K562 (cell line): ENCODE measurements at regions not wholly inside any gene's neighbourhood (a gene's known extent, or its start where the extent isn't known, plus 50 kb on each side); places are given as distances from the start of the nearest gene placed in this dataset.

Source experiments
- ATAC-seq: fragments of 200-7000 bp; cut with Tn5 transposase; 3 replicates; pipeline ENCODE4 v1.9.1; 2020; ENCODE audit warnings: moderate library complexity
- BruUV-seq: library from RNA; stranded (reverse); fragments of 400-500 nt; replicated peaks from 2 replicates; lab custom pipeline; 2021; lab: Mats Ljungman, UMichigan
- CTCF ChIA-PET: fragments of 300-600 bp; formaldehyde crosslinking; extraction: SDS; loops from one replicate; lab custom pipeline; 2021; ENCODE audit warnings: low intra/inter-chr PET ratio; lab: Yijun Ruan, JAX
- POLR2A ChIA-PET: fragments of 300-600, 350-650 bp; sonication (Branson Sonifier 250); formaldehyde crosslinking; extraction: SDS; loops from one replicate; lab custom pipeline; 2021; ENCODE audit warnings: antibody characterized with exemption, inconsistent platforms; lab: Yijun Ruan, JAX
- DNase-seq, 4 experiments: peaks; one replicate each; pipeline versions ENCODE4 v3.0.0 to v3.0.0-alpha.2; 2011 to 2018; ENCODE audit warnings: low spot score in 3 of 4, mixed read lengths in 3 of 4; ENCODE audit errors: extremely low read depth in 1 of 4
- FAIRE-seq: peaks from 2 replicates; lab custom pipeline; 2011; peaks lifted over from hg19 to GRCh38; lab: Jason Lieb, UNC
- H2AFZ ChIP-seq: 2 replicates; pipeline ENCODE4 v1.6.0; 2011; ENCODE audit warnings: low read depth, low read length, control low read depth, inconsistent platforms
- H3K27ac ChIP-seq: fragments of 200-600 bp; 3 replicates; pipeline ENCODE4 v1.8.0; 2011; ENCODE audit warnings: low read depth, mild to moderate bottlenecking, control low read depth, inconsistent platforms, low read length, moderate library complexity, mixed read lengths; ENCODE audit errors: extremely low read depth
- H3K27me3 ChIP-seq, 2 experiments: fragments of 300-600 bp in 1 of 2; 2 replicates in 1 of 2; 3 replicates in 1 of 2; pipeline versions ENCODE4 v1.6.0 to v1.8.0; 2011; ENCODE audit warnings: inconsistent platforms in 2 of 2, low read length in 2 of 2, mild to moderate bottlenecking in 1 of 2, mixed read lengths in 1 of 2, moderate library complexity in 1 of 2; ENCODE audit not compliant: control insufficient read depth in 2 of 2, insufficient read depth in 2 of 2
- H3K36me3 ChIP-seq: fragments of 300-600 bp; 3 replicates; pipeline ENCODE4 v1.8.0; 2011; ENCODE audit warnings: mild to moderate bottlenecking, low read length, inconsistent platforms; ENCODE audit not compliant: control insufficient read depth, insufficient read depth
- H3K4me1 ChIP-seq, 2 experiments: fragments of 200-600 bp in 1 of 2; replicated peaks in 1 of 2; 2 replicates in 1 of 2; 3 replicates in 1 of 2; pipeline versions ENCODE4 v1.5.1 to v1.8.0; 2011; ENCODE audit warnings: inconsistent platforms in 2 of 2, low read length in 2 of 2, mild to moderate bottlenecking in 1 of 2, mixed read lengths in 1 of 2, moderate library complexity in 1 of 2; ENCODE audit not compliant: control insufficient read depth in 2 of 2, insufficient read depth in 2 of 2
- H3K4me2 ChIP-seq: 2 replicates; pipeline ENCODE4 v1.6.1; 2011; ENCODE audit warnings: low read length, control low read depth, inconsistent platforms, mixed read lengths; ENCODE audit not compliant: insufficient read depth
- H3K4me3 ChIP-seq: fragments of 200-600 bp; sonication (generic), shearing (Covaris generic); 2 replicates; pipeline ENCODE4 v1.5.1; 2016; ENCODE audit warnings: control low read depth, inconsistent platforms
- H3K79me2 ChIP-seq: fragments of 200-600 bp; 3 replicates; pipeline ENCODE4 v1.8.0; 2011; ENCODE audit warnings: low read length, inconsistent platforms; ENCODE audit not compliant: control insufficient read depth, insufficient read depth
- H3K9ac ChIP-seq, 2 experiments: 2 replicates each; pipeline versions ENCODE4 v1.6.0 to v1.6.1; 2011; ENCODE audit warnings: low read depth in 2 of 2, low read length in 2 of 2, control low read depth in 1 of 2, inconsistent platforms in 1 of 2, mild to moderate bottlenecking in 1 of 2, mixed read lengths in 1 of 2; ENCODE audit not compliant: insufficient read depth in 1 of 2
- H3K9me1 ChIP-seq: one replicate; pipeline ENCODE4 v1.6.0; 2011; ENCODE audit warnings: inconsistent platforms, mild to moderate bottlenecking, low read length, moderate library complexity; ENCODE audit not compliant: control insufficient read depth, insufficient read depth
- H3K9me3 ChIP-seq: replicated peaks from 2 replicates; pipeline ENCODE4 v1.5.1; 2011; ENCODE audit warnings: low read depth, low read length, inconsistent platforms; ENCODE audit not compliant: control insufficient read depth, insufficient read depth
- H4K20me1 ChIP-seq: replicated peaks from 2 replicates; pipeline ENCODE4 v1.6.1; 2011; ENCODE audit warnings: low read length, inconsistent platforms, mixed read lengths; ENCODE audit not compliant: control insufficient read depth, insufficient read depth
- CHD1 ChIP-seq: fragments of 200-600 bp; sonication (generic); IDR thresholded peaks from one replicate; pipeline ENCODE4 v1.6.1; 2012; ENCODE audit warnings: mild to moderate bottlenecking, moderate library complexity, low read length, inconsistent platforms
- CREM ChIP-seq: IDR thresholded peaks from 2 replicates; pipeline ENCODE4 v1.6.1; 2014; ENCODE audit warnings: antibody characterized with exemption, low read depth
- E2F8 ChIP-seq: fragments of 450-650 bp; IDR thresholded peaks from 2 replicates; pipeline ENCODE4 v1.7.1; 2018; ENCODE audit warnings: mild to moderate bottlenecking, low read depth; ENCODE audit not compliant: partially characterized antibody
- HOXB6 ChIP-seq: fragments of 250-450 bp; sonication (Bioruptor Pico); IDR thresholded peaks from 2 replicates; pipeline ENCODE4 v1.5.1; 2022; ENCODE audit warnings: mild to moderate bottlenecking, borderline replicate concordance
- NFIC ChIP-seq: fragments of 450-650 bp; IDR thresholded peaks from 2 replicates; pipeline ENCODE4 v1.6.1; 2017; ENCODE audit warnings: mild to moderate bottlenecking, inconsistent platforms
- POLR2B ChIP-seq: fragments of 450-650 bp; IDR thresholded peaks from 2 replicates; pipeline ENCODE4 v1.6.1; 2018; ENCODE audit warnings: low read depth; ENCODE audit not compliant: partially characterized antibody
- PPARD ChIP-seq: fragments of 250-450 bp; sonication (Bioruptor Pico); IDR thresholded peaks from 2 replicates; pipeline ENCODE4 v1.8.0; 2022; ENCODE audit warnings: inconsistent platforms, mild to moderate bottlenecking, moderate library complexity
- YBX1 ChIP-seq: fragments of 450-650 bp; IDR thresholded peaks from 2 replicates; pipeline ENCODE4 v1.7.1; 2016; ENCODE audit warnings: mild to moderate bottlenecking
- ZNF24 ChIP-seq: fragments of 450-650 bp; IDR thresholded peaks from 2 replicates; pipeline ENCODE4 v1.6.1; 2016
- WGBS: fragments of 100-300 bp; shearing (Covaris generic); methylation state at CpG from one replicate; pipeline ENCODE4 v1.1.6; 2016; ENCODE audit warnings: low coverage, mixed read lengths; ENCODE audit not compliant: insufficient coverage; ENCODE audit errors: missing lambda C conversion rate; 5-methylcytosine and 5-hydroxymethylcytosine counted together
- in situ Hi-C: fragments of 300-500 bp; cut with MboI; formaldehyde crosslinking; loops from 4 replicates; pipeline ENCODE4 v1.15.0; 2018; ENCODE audit warnings: inconsistent platforms, mixed read lengths
- intact Hi-C: fragments of 100-400 bp; cut with micrococcal nuclease; formaldehyde crosslinking; loops from 2 replicates; pipeline ENCODE4 v1.14.2; 2022

DNA sequence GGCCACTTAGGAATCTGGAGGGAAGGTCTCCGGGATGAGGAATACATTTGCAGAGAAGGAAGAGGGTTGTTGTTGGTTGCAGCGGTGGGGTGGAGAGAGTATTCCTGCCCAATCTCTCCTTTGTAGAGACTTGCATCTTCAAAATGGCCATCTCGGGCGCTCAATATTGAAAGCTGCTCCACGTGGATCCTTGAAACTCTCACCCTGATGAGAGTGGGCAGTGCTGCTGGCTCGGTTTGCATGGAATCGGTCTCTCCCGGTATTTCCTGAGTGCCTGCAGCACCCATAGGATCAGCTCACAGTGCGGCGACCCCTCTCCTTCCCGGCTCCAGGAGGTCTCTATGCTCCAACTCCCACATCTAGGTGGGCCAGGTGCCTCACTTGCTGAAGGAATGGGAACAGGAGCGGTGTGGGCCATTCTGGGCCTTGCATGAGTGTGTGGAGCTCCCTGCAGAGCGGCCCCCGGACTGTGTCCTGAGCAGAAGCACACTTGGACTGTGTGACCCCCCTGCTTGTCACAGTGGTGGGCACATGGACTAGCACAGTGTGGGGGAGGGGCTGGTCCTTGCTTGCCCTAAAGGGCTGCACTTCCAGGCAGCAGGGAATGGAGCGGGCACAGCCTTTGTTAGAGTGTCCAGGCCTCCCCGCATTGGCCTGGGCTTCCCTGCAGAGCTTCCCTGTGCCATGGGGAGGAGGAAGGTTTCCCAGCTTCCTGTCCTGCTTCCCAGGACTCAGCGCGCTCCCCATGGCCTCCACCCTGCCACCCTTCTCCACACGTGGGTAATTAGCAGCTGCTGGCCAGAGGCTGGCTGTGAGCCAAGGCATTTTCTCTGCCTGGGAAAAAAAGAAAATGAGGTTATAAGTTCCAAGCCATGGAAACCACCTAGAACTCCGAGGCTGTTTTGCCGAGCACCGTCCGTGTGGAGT is 139.3 kb downstream of the IRF8 start:
- intact Hi-C loops, result no loop called here

GRCh38 chr16:86038926-86039310 is 140.0 kb downstream of the IRF8 start:
- Histone ChIP-seq H3K4me2 (no peak overlapping the region), H3K79me2 (no peaks in the 10 kb centered on the region), H3K9ac (no peak overlapping the region), H3K27ac (no peak overlapping the region), H3K4me3 (no peak overlapping the region), H3K27me3 (peaks cover 31 to 67% of the 10 kb centered on the region in 2 experiments; a peak in 4 of 5 replicates), H3K9me1 (no peaks in the 10 kb centered on the region), H2AFZ (no peak overlapping the region), H4K20me1 (peaks cover 12% of the 10 kb centered on the region; the same call in 1 of the 2 replicates), H3K36me3 (no peaks in the 10 kb centered on the region), H3K9me3 (no peaks in the 10 kb centered on the region), H3K4me1 (no peaks in the 10 kb centered on the region; a peak in 1 of 5 replicates)
- ATAC-seq (no peak), FAIRE-seq (no peak), DNase-seq (no peak)
- ChIA-PET POLR2A (interaction anchor here (0.7 kb wide), 2 partner anchors 23 to 467 kb away, joined by 3 read pairs; no protein-coding TSS in a partner anchor), CTCF (no interaction called here)
- in situ Hi-C loops, result no loop called here
- BruUV-seq, result no TSS peak
- intact Hi-C loops, result no loop called here
- under 1% methylated on average over 11 of the region's 13 CpGs for WGBS
- TF ChIP-seq E2F8 (no peak), HOXB6 (CRISPR knock-in tag) (no peak), CREM (0 out of 2 replicates have a peak, but pooled peaks have one; percentile 20), YBX1 (no peak), ZNF24 (no peak), PPARD (CRISPR knock-in tag) (no peak)

More for the DNA sequence above, 139.3 kb downstream of the IRF8 start:
- Histone ChIP-seq H3K36me3 (no peaks in the 10 kb centered on the region), H3K27me3 (peaks cover 31 to 67% of the 10 kb centered on the region in 2 experiments; a peak in 4 of 5 replicates), H3K79me2 (no peaks in the 10 kb centered on the region), H3K9me1 (no peaks in the 10 kb centered on the region), H2AFZ (no peak overlapping the region), H3K27ac (no peak overlapping the region), H4K20me1 (peaks cover 12% of the 10 kb centered on the region; the same call in 1 of the 2 replicates), H3K4me2 (no peak overlapping the region), H3K4me3 (no peak overlapping the region), H3K9me3 (no peaks in the 10 kb centered on the region), H3K4me1 (no peaks in the 10 kb centered on the region; a peak in 1 of 5 replicates), H3K9ac (no peak overlapping the region)
- DNase-seq, result no peak
- no peak for FAIRE-seq
- in situ Hi-C loops, result no loop called here
- no peak for ATAC-seq
- TF ChIP-seq NFIC, result peak; percentile 42; the same call in 1 of the 2 replicates
- TF ChIP-seq POLR2B, result no peak
- no peak for TF ChIP-seq CHD1
- ChIA-PET POLR2A (interaction anchor here (0.7 kb wide), 1 partner anchor 22 kb away, joined by 3 read pairs; no protein-coding TSS in a partner anchor), CTCF (no interaction called here)
- BruUV-seq, result no TSS peak
- under 1% methylated on average over 20 of the region's 23 CpGs for WGBS
